GM19468 (cell line): ENCODE measurements at regions not wholly inside any gene's neighbourhood (a gene's known extent, or its start where the extent isn't known, plus 50 kb on each side); places are given as distances from the start of the nearest gene placed in this dataset.
"Not testable (repeated sequence)": the region's sequence is repeated elsewhere in the genome, so short reads cannot be mapped to it uniquely, and the experiment has no call there.

Experiments used
- ATAC-seq: cut with Tn5 transposase; IDR thresholded peaks from one replicate; pipeline ENCODE4 v1.9.1; 2021; ENCODE audit warnings: mild to moderate bottlenecking, moderate library complexity, moderate number of reproducible peaks; ENCODE audit not compliant: unreplicated experiment; ENCODE audit errors: extremely low read depth

DNA sequence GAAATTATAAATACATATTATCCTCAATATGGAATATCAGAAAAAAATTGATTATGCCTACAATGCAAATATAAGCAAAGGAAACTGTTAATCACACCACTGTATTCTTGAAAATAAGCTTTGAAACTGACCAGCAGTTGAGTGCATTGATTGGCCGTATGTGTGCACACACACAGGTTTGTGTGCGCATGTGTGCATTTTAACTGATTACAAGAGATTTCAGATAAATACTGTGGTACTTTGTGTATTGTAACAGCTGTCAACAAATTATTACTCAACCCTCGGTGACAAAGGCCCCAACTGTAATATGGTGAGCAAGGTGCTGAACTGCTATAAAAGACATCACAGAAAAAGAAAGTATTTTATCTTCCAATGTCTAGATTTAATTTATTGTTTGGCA, 1238.9 kb upstream of the ALCAM start:
- no peak for ATAC-seq

DNA sequence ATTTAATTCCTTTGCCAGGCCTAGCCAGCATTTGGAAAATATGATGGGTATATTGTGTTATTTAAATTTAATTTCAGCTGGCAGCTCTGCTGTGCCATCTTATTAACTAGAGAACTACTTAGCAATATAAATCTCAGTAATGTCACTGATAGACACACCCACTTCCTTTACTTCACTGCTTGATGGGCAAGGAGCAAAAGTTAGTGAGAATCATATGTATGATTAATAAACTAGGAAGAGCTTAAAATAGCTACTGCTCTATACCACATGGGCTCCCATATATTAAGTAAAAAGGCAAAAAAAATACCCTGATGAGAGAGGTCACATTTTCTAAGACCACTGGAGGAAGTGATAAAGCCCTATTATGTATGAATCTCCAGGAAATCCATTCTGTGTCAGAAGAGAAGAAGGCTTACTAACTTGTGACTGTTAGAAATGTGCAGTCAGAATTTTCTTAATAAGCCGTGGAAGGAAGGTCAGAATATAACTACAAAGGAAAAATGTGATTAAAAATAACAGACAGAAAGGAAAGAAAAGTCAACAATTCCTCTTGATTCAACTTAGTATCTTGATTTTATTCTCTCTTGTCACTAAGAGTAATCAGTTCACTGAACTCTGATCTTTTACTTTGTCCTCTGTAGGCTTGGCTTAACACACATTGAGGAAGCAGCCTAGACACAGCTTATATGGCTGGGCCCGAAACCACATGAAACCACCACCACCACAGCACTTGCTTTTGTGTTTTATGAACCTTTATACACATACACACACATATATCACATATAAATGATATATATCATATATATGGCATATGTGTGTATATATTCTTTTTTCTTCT, 1233.9 kb upstream of the ALCAM start:
- ATAC-seq: no peak

DNA sequence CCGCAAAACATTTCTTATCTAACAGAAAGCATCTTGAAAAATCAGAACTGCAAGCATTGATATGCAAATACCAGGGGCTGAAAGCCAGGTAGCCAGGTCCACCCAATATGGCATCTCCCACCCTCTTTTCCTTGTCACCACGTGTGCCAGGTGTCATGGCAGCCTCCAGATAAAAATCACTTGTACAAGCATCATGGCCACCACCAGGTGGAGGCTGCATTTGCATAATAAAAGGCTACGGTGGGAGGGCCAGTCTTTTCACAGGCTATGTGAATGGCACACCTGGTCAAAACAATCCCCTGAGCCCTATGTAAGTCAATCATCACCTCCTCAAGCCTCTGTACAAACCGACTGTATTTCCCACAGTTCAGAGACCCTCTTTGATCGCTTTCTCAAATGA, 1233.1 kb upstream of the ALCAM start:
- no peak for ATAC-seq

DNA sequence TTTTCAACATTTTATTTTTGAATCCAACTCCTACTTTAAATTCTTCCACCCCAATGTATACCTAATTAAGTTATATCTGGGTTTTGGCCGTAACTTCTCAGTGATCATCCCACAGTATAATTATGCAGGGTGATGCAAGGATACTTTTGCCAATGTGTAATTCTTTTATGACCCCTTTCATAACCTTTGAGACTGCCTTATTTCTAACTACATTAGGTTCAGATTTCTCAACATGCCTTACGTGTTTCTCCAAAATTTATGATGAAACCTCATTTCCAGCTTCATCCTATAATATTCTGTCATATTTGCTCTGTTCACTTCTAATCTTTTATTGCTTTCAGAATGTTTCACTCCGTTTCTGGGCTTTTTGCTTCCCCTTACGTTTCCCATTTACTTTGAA, 1229.6 kb upstream of the ALCAM start:
- no peak for ATAC-seq

DNA sequence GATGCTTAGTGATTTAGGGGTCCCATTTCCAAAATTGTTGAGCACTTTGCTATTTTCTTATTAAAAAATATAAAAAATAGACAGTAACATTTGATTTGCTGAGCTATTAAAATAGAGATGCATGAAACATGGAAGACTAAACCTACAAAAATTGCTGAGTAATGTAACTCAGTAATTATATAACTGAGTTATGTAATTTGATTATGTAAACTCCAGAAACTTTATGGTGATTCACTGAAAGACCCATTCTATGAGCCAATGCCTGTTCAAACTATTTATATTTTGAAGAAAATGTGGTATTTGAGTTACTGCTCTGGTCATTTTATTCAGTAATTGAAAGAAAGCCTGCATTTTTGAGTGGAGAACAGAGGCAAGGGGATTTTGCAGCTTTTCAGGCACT, 1221.5 kb upstream of the ALCAM start:
- ATAC-seq: no peak

DNA sequence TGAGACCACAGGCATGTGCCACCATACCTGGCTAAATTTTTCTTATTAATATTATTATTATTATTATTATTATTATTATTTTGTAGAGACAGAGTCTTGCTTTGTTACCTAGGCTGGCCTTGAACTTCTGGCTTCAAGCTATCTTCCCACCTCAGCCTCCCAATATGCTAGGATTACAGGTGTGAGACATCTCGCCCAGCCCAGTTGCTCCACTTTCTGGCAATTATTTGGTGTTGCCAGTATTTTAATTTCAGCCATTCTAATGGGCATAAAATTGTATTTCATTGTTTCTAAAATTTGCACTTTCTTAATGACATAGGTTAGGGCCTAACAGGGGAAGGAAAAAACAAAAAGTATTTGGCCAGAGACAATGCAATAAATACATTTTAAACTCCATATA, 1217.6 kb upstream of the ALCAM start:
- no peak for ATAC-seq

DNA sequence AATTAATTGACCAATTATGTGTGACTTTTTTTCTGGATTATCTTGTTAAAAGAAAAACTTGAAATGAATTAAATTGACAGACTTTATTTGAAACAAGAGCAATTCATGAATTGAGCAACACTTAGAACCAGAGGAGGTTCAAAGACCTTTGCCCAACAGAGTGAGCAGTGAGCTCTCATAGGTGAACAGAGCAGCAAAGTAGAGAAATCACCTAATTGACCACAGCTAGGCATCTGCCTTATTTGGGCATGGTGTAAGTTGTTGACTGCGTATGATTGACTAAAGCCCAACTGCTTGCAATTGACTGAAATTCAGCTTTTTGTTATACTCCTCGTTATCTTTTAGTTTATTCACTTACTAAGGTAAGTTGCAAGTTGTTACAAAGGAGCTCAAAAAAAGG, 1216.0 kb upstream of the ALCAM start:
- ATAC-seq: no peak

DNA sequence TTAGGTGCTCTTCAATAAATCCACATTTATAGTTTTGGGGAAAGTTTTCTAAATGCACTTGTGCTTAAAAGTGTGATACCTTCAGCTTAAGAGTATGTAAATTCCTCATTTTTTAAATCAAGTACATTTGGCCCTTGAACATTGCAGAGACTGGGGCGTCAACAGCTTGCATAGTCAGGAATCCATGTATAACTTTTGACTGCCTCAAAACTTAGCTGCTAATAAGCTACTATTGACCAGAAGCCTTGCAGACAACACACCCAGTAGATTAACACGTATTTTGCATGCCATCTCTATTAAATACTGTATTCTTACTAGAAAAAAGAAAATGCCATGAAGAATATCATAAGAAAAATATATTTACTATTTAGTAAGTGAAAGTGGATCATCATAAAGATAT, 1211.8 kb upstream of the ALCAM start:
- no peak for ATAC-seq

DNA sequence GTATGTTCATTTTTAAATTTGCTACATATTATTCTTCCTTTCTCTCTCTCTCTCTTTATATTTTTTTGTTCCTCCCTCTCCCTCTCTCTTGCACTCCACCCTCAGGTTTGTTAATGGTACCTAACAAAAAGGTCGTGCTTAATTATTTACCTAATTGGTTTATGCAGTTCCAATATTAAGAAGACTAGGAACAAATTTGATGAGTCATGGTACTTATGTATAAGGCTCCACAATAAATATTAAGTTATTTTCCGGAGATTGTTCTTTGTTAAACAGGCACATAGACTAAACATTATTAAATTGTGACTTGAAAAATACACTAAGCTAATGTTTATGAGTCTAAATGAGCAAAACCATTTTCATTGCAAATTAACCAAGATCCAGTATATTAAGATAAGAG, 1200.8 kb upstream of the ALCAM start:
- ATAC-seq: no peak

DNA sequence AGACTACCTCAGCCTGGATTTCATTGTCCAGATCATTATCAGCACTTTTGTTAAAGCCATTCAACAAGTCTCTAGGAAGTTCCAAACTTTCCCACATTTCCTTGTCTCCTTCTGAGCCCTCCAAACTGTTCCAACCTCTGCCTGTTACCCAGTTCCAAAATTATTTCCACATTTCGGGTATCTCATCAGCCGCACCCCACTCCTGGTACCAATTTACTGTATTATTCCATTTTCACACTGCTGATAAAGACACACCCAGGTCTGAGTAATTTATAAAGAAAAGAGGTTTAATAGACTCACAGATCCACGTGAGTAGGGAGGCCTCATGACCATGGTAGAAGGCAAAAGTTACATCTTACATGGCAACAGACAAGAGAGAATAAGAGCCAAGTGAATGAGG, 1198.3 kb upstream of the ALCAM start:
- ATAC-seq: no peak

DNA sequence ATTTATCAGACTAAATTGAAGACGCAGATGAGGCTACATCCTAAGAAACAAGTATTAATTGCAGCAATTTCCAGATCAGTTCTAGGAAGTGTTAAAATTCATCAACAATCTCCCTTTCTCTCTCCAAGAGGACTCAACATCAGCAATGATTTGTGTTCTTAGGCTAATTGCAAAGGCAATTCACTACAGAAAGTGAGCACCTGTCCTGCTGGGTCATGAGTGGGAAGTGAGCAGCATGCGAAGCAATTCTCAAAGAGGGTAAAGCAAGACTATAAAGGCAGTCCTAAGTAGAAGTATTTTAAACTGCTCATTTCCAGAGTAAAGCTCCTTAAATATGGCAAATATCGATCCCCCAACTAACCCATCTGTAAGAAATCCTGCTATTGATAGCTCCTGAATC, 1191.0 kb upstream of the ALCAM start:
- ATAC-seq: no peak

DNA sequence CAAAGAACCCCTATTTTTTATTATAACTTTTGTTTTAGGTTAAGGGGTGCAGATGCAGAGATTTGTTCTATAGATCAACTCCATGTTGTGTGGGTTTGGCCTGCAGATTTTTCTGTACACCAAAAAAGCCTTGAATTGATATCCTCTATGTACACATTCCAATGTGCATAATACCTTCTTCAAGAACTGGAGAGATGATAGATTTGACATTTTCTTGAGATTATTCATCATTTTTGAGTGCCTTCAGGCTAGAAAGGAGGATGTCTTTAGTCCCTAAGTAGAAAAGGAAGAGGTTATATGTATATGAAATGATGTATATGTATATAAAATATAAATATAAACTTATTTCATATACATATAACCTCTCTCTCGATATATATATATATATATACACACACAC, 1190.0 kb upstream of the ALCAM start:
- no peak for ATAC-seq

DNA sequence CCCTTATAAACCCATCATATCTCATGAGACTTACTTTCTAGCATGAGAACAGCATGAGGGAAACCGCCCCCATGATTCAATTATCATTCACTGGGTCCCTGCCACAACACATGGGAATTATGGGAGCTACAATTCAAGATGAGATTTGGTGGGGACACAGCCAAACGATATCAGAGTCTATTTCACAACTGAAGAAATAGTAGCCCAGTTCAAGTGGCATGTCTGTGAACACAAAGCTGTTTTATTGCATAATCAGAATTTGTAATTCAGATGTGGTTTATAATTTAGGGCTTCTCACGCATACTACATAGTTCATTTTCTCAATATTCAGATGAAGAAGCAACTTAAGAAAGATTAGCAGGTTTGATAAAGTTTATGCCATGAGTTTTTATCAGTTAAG, 1188.0 kb upstream of the ALCAM start:
- no peak for ATAC-seq

DNA sequence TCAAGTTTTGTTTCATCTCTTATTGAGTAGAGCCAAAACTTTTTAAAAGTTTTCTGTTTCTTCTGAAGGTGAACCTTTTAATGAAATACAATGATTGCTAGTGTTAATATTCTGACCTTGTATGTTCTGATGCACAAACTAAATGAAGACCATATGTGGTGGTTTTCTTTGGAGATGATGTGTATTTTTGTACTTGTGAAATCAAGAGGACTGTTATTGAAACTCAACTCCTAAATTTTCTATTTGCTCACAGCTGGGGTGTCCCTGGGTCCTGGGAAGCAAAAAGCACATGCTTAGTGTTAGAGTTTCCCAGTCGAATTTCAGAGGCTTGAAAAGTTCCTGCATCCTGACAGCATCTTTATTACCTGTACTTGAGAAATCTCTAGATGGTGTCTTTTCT, 1185.8 kb upstream of the ALCAM start:
- ATAC-seq: no peak

DNA sequence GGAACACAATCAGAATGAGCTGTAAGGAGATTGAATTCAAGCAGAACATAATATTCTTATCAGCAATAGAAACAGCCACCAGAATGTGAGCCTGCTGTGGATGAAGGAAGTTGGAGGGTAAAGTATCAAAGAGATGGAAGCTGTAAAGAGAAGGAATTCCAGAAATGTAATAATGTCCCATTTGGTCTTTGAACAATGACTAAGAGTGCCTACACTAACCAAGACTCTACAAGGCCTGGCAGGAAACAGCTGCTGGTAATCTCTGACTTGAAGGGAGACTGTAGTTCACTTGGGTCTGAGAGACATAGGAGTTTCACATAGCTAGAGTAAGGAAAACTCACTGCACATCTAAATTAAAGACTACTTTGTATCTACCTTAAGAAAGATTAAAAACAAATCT, 1176.0 kb upstream of the ALCAM start:
- ATAC-seq: no peak

DNA sequence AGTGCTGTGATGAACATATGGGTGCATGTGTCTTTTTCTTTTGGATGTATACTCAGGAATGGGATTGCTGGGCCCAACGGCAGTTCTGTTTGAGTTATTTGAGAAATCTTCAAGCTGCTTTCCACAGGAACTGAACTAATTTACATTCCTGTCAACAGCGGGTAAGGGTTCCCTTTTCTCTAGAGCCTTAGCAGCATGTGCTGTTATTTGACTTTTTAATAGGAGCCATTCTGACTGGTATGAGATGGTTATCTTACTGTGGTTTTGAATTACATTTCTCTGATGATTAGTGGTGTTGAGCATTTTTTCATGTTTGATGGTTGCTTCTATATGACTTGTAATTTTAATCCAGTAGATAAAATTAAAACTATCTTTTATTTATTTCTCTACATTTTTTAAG, 1168.6 kb upstream of the ALCAM start:
- no peak for ATAC-seq

DNA sequence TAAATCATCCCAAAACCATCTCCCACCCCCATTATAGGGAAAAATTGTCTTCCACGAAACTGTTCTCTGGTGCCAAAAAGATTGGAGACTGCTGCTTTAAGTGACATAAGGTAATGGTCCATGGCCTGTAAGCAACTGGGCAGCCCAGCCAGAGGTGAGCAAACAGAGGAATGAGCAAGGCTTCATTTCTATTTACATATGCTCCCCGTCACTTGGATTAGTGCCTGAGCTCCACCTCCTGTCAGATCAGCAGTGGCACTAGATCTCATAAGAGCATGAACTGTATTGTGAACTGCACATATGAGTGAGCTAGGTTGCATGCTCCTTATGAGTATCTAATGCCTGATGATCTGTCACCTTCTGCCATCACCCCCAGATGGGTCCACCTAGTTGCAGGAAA, 1159.8 kb upstream of the ALCAM start:
- ATAC-seq: no peak

DNA sequence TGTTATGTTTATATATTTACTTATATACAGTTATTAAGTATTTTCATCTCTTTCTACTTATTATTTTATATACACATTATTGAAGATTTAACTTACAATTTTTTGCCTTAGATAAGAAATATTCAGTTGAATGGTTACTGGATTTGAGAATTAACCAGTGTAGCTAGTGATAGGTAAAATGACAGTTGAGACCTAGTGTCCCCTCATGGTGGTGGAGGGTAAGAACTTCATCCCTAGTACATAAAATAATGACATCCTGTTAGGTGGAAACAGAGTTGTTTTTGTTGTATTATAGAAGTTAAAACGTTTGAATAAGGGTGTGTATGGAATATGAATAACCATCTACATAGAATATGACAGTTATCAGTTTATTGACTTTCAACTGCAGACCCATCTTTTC, 1152.4 kb upstream of the ALCAM start:
- no peak for ATAC-seq

DNA sequence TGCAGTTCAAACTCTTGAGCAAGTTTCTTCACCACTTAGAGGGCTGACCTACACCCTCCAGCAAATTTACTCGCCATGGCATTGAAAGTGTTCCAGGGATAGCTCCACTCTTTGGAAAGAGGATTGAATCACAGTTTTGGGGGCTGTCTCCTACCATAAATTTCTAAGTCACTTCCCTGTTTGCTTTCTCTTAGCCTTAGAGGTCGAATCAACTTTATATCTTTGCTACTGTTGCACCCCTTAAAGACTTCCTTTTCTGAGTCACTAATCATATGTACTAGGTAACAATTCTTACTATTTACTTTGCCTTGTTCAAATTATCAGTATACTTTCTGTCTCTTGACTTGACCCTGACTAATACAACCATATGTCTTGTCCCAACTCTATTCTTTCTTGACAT, 1151.8 kb upstream of the ALCAM start:
- ATAC-seq: no peak

DNA sequence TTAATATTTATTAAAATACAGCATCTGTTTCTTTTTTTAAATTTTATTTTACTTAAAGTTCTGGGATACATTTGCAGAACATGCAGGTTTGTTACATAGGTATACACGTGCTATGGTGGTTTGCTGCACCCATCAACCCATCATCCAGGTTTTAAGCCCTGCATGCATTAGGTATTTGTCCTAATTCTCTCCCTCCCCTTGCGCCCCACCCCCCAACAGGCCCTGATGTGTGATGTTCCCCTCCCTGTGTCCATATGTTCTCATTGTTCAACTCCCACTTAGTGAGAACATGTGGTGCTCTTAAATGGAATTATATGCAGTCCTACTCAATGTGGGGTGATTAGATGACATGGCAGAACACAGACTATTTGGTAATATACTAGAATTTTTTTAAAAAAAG, 1147.7 kb upstream of the ALCAM start:
- not testable (repeated sequence) for ATAC-seq

DNA sequence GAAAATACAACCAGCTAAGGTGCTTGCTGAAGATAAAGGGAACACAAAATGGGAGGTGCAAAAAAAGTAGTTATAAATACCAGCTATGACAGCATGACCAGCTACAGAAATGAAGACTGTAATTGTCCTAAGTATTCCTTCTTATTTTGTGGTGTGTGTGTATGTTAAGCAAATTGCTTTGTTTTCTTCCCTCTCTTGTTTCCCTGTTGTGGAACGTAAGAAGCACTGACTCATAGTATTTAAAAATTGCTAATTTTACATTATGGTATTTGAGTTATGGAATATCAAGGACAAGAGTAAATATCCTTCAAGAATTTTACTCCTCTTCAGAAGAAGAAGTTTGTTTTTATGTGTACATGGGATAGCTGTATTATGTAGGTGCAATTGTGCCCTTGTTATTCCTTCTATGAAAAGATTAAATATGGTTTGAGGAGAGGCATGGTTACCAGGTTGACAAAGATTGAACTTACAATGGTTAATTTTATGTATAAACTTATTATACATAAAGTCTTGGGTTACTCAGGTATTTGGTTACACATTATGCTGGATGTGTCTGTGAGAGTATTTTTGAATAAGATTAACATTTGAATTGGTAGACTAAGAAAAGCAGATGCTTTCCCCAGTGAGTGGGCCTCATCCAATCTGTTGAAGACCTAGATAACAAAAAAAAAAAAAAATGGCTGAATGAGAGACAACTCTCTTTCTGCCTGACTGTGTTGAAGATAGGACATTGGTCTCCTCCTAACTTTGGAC, 1132.1 kb upstream of the ALCAM start:
- no peak for ATAC-seq

DNA sequence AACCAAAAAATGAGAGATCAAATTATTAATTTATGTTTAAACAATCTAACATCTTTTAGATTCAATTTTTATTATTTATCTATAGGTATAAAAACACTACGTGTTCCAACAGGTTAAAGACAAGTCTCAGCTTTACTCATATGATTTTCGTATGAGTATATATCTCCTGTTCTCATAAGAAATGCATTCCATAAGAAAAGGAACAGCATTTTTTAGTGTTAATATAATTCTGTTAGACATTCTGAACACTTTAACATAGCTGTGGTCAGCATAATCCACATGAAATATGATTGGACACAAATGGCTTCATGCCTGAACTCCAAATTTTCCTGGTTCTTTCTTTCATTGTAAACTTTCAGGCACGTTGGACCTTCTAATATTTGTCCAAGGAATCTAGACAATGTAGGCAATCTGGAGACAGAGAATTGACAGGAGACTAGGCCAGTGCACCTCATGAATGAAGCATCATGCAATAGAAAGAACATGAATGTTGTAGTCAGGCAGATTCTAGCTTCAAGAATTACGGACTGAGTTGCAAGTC, 1122.0 kb upstream of the ALCAM start:
- ATAC-seq: no peak
